ENCODE measurements at regions not wholly inside any gene's neighbourhood (a gene's known extent, or its start where the extent isn't known, plus 50 kb on each side); places are given as distances from the start of the nearest gene placed in this dataset.

DNA sequence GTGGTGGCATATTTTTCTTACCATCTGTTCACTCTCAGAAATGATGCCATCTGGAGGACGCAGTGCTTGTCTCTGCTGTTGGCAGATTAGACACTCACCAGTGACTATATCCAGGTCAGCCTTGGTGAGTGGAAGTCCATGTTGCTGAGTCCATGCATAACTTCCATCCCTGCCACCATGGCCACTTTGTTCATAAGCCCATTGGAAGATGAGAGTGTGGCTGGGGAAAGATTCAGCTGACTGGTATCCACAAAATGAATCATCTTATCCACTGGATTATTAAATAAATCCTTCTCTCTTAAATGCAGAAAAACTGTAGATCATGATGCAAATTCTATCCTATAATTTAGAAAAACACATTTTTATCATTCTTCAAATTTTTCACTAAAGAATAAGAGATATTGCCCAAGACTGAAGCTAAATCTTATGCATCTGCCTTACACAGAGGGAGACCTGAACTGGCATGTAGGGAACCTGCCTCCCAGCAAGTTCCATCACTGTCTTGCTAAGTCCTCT, 726.9 kb downstream of the TNS3 start:
- DNase-seq = no peak

DNA sequence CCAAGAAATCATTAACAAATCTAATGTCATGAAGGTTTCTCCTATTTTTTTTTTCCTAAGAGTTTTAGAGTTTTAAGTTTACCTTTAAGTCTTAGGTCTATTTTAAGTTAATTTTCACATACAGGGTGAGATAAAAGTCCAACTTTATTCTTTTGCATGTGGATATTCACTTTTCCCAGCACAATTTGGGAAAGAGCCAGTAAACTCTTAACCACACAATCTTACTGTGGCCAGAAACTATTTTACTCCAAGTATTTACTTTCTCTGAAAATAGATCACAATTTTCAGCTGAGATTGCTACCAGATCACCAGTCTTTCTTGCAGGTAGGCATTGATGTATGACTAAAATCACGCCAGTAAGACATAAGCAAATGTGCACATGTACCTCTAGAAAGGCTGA, 728.5 kb downstream of the TNS3 start:
- DNase-seq = no peak

DNA sequence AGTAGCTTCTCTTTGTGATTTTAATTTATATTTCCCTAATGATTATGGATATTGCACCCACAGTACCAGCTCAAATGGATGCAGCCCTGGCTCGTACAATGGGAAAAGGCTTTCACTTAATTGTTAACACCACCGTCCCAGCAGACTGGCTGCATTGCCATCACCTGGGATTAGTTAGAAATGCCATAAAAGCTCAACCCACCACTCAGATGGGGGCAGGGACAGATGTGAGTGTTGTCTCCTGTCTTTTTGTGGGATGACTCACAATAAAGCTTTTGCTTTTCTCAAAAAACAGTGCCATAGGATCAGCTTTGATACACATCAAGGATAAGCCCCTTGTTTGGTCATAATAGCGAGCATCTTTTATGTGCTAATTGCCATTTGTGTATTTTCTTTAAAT, 729.1 kb downstream of the TNS3 start:
- DNase-seq = no peak

DNA sequence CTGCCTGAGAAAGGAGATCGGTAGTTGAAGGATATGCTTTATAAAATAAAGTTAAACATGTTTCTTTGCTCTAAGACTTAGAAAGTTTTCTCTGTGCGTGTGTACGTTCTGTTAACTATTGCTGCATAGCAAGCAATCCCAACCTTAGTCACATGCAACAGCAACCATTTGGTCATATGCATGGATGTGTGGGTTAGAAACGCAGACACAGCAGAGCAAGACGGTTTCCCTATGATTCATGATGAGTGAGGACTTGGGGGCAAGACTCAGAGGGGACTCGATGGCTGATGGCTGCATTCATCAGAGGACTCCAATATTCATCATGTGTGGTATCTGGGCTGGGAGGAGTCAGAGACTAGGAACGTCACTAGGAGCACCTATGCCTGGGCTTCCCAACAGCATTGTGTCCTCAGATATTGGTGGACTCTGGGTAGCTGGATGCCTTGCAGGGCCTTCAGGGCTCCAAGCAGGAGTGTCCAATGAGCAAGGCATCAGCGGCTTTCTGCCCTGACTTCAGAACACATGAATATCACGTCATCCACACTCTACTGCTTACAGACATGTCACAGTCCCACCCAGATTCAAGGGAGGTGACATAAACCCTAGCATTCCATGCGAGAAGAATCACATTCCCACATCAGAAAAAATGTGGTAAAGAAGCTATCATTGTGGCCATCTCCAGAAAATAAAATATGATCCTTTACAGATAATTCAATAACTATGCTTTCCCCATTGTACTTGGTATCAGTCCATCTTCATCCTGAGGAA, 731.2 kb downstream of the TNS3 start:
- DNase-seq = no peak

DNA sequence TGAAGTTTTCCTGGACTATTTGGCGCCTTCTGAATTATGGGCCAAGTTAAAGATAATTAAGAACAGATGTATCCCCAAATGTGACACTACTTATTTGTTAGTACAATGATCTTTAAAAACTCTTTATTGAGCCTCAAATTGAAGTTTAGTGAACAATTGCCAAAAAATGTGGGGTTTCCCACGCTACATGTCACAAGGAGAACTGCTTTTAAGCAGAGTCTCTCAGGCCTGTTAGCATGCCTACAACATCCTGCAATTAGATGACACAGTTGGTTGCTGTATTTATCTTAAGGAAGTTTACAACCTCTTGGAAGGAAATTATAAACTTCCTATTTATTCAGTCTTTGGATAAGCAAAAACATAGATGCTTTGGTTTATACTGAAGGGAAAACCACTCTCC, 733.0 kb downstream of the TNS3 start:
- DNase-seq = no peak

DNA sequence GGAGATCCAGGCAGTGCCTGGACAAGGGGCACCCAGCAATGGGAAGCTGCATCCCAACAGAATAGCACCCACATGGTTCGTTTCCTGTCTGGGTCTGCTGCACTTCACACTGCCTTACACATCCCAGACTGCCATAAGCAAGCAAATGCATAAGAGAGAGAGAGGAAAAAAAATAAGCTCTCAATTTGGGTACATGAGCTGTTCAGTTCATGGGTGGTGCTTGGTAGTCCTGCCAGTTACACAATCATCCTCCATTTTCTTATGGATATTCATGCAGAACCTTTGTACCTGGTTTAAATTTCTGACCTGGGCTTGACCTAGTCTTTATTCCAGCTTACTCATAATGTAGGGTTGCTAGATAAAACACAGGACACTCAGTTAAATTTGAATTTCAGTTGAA, 733.6 kb downstream of the TNS3 start:
- no peak for DNase-seq

DNA sequence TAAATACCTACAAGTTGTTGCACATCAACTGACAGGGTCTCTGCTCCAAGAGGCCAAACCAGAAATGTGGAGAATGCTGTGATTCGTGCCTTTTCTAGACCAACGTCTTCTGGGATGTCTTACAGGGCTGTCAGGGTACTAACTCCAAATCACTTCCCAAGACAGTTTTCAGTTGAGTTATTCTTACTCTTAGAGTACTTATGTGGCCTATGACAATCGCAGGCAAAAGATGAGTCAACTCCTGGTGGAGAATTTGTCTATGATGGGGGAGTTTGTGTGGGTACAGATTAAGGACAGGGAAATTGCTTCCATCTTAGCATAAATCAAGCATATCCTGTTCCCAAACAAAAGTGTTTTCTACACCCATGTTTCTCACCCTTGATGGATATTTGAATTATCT, 734.8 kb downstream of the TNS3 start:
- no peak for DNase-seq

DNA sequence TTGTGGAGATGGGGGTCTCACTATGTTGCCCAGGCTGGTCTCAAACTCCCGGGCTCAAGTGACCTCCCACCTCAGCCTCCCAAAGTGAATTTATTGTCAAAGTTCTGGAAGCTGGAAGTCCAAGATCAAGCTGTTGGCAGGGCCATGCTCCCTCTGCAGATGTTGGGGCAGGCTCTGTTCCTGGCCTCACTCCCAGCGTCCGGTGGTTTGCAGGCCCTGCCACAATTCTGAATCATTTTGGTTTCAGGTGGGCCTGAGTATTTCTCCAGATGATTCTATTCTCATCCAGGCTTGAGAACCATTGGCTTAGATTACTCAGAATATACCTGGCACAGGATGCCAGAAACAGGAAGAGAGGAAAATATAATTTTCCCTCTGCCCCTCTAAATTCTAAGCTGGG, 737.4 kb downstream of the TNS3 start:
- DNase-seq = no peak

DNA sequence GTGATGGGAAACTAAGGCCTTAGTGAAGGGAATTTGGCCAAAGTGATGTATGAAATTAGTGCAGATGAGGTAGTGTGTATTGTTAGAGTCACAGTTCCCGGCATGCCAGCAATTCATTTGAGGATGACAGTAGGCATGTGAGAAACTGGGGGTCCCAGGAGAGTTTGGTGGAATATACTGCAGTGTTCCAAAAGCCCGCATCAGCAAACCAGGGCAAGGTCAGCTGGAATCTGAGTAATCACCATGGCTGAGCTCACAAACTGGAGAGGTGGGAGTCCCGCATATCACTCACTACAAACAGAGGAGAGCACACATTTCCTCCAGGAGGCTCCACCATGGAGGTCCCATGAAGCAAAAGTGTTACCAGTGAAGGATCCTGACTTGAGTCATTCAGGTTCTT, 740.7 kb downstream of the TNS3 start:
- DNase-seq = no peak

DNA sequence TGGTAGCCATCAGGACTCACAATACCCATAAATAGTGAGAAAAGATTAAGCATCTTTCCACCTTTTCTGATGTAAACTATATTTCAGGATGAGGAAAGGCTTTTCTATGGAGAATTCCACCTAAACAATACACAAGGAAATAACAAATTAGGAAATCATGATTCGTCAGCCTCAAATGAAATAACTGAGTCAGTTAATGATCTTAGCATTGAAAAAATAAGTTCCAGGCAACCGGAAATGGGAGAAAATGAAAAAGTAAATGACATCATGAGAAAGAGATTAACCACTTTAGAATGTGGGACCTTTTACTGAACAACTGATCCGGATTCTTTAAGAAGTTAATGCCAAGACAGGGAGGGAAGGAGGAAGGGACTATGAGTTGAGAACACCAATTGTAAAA, 742.3 kb downstream of the TNS3 start:
- no peak for DNase-seq

DNA sequence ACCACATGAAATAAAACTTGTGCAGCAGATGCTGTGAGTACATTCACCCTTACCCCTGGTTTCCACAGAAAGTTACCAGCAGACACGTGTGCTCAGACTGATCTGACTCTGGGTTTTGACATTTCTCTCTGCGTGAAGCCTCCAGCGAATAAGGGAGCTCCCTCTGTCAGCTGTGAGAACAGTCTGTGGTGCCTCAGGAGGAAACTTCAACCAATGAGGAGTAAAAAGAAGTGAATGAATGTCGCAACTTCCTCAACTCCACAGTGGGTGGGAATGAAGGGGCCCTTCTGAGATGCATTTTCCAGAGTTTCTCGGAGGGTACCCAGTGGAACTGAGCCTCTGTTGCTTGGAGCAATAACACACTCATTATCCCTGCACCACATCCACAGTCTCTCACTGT, 743.4 kb downstream of the TNS3 start:
- no peak for DNase-seq

DNA sequence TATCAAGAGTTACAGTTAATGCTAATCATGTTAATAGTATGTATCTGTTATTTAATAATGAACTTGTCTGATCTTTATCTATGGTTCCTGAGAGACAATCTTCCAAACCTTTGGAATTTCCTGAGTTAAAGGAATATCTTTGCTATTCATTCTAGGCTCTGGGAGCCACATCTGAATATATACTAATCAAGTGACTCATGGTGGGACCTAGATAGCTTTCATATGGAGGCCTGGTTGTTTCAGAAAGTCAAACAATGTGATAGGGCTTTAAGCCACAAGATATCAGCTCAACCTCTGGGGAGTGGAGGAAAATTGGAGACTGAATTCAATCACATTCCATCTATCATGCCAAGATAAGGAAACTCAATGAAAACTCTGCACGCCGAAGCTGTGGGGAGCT, 746.4 kb downstream of the TNS3 start:
- DNase-seq = no peak

DNA sequence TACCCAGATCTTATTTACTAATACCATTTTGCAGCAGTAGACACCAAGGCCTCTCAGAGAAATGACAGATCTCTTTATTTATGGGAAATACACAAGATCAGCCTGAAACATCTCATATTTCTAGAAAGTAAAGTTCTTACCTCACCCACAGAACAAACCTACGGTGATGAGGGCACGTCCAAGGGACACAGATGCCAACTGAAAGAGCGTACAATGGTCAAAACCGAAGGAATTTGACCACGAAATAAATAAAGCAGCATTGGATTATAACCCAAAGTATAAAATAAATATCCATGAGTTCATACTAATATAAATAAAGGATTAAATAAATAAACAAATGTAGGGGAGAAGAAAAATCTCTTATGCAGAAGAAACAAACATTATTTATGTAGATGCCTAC, 747.0 kb downstream of the TNS3 start:
- DNase-seq = no peak

DNA sequence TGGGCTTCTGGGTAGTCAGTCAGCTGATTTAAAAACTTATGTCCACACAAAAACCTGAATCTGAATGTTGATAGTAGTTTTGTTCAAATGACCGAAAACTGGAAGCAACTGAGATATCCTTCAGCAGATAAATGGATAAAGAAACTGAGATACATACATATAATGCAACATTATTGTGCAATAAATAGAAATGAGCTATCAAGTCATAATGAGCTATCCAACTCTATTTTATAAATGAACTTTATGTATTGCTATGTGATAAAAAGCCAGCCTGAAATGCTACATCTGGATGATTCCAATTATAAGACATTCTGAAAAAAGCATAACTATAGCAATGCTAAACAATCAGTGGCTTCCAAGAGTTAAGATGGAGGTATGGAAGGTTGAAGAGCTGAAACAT, 748.7 kb downstream of the TNS3 start:
- no peak for DNase-seq

DNA sequence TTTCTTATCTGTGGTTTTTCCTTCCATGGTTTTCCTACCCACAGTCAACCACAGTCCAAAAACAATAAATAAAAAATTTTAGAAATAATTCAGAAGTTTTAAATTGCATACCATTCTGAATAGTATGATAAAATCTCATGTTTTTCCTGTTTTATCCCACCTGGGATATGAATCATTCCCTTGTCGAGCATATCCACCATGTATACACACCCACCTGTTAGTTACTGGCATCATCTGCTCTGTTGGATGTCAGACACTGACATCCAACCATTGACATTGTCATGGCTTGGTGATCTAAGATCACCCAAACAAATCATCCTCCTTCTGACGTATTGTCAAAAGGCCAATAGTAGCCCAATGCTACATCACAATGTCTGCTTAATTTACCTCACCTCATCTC, 749.8 kb downstream of the TNS3 start:
- no peak for DNase-seq

DNA sequence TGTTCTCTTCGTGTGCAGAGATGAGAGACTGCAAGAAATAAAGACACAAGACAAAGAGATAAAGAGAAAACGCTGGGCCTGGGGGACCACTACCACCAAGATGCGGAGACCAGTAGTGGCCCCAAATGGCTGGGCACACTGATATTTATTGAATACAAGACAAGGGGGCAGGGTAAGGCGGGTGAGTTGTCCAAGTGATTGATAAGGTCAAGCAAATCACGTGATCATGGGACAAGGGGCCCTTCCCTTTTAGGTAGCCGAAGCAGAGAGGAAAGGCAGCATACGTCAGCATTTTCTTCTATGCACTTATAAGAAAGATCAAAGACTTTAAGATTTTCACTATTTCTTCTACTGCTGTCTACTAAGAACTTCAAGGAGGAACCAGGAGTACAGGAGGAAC, 762.1 kb downstream of the TNS3 start:
- no peak for DNase-seq

DNA sequence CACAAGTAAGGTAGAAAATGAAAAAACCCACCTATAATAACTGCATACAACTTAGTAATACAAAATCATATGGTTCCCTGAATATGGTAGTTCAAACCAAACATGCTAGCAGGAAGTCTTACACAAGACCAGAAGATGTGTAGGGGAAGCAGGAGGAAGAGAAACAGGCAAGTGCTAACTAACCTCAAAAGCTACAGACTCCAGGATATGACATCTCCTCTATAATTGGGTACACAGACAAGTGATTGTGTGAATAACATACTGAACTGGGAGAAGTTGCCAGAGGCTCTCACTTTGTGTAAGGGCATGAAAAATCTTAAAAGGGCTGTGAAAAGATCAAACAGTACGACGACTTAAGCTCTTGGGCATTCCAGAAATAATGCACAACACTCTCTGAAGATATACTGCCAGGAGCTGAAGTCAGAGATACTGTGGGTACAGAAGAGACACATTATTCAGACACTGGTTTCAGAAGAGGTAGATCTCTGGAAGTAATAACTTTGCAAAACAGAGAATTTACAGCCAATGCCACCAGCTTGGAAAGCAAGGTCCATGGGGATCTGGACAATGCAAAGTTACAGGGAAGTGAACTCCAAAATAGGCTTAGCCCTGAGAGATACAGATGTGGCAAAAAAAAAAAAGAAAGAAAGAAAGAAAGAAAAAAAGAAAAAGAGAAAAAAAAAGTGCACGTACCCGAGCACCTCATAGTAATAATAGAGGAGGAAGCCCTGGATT, 767.2 kb downstream of the TNS3 start:
- DNase-seq = no peak

DNA sequence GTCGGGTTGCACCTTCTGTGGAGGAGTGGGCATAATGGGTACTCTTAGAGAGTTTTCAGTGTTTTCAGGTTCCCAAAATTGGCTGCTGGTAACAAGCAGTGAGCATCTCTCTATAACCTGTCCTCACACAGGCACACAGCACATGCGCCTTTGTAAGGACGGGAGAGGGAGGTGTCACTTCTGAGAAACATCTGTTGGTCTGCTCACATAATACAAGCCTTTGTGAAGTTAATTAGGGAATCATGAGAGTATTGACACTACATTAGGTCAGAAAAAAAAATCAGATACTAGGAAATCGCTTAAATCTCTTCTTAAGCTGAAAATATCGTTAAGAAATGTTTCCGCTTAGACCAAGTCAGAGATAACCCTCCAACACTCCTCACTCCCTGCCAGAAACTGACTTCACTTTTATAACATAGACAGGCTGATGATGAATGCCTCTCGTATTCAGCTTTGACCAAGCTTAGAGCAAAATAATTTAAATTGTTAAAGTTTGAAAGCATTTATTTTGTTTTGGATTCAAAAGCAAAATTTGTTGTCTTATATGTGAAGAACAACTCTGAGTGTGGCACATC, 769.7 kb downstream of the TNS3 start:
- no peak for DNase-seq

DNA sequence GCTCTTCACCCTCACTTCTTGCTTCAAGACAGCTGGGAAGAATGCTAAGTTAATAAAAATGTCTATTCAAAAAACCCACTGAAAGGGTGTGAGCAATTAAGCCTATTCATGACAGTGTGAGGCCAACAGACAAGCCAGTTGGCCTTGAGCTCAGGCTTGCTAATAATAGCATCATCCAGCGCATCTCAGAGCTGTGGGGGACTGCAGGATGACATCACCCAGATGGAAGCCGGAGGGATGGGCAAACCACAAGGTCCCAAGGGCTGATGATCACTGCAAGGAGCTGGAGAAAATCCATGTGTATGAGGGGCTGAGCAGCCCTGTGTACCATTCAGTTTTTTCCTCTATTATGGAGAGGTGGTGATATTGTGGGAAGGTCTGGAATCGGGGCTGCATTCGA, 770.4 kb downstream of the TNS3 start:
- DNase-seq = no peak

DNA sequence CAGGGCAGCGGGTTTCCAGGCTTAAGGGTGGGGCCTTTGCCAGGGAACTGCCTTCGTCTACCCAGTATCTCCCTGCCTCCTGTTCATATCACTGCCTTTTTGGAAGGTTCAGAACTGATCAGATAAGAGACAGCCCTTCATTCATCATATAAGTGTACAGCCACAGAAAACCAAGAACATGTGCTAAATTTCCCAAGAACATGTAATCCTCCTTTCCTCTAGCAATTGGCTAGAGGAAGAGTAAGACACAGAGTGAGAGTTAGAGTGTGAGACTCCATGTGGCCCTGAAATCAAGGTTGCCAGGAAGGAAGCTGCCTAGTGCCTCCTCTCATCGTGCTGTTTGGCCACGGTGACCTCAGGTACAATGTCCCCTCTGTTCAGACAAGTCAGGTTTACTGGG, 770.9 kb downstream of the TNS3 start:
- no peak for DNase-seq

DNA sequence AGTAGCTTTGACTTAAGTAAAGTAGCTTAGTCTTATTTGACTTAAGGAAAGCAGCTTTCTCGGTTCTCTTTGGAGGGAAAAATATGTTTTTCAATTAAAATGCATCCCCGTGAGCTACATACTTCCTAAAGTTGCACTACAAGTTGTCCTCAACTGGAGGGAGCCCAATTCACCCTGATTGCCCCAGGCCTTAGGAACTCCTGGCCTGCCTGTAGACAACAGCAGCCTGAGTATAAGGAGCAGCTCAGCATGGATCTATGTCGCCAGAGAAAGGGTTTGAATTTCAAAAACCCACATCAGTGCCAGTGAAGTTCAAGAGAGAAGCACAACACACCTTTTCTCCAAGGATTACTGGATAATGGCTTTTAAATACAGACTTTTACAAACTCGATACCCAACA, 772.0 kb downstream of the TNS3 start:
- no peak for DNase-seq

DNA sequence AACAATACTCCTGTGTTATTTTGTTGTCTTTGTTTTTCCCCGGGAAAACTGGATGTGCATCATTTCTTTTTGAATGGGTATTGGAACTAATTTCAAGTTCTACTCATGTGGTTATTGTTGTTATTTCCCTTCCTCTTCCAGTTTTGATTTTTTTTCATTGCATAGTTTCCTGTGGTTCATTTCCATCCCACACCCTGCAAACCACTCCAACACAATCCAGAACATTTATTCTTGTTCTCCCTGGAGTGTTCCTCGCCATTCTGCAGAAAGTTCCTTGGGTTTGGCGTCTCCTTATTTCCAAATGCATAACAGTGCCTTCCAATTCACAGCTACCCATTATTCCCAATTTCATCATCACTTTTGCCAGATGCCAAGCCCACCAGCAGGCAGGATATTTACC, 775.1 kb downstream of the TNS3 start:
- DNase-seq = no peak

DNA sequence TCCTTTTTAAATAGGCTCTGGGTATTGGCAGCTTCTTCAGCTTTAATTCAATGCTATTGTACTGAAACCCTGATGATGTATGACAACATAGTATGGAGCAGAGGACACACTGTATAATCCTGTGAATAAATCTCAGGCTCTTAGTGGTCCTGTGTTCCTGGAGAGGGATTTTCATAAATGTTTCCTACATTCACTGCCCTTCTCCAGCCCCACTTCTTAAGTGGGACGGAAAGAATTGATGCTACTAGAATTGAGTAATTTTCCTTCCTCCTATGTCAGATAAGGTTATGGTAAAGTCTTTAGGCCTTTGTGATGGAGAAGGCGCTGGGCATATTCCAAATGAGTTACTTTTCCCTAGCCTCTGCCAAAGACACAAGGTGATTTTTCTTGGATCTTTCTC, 779.4 kb downstream of the TNS3 start:
- DNase-seq = no peak

DNA sequence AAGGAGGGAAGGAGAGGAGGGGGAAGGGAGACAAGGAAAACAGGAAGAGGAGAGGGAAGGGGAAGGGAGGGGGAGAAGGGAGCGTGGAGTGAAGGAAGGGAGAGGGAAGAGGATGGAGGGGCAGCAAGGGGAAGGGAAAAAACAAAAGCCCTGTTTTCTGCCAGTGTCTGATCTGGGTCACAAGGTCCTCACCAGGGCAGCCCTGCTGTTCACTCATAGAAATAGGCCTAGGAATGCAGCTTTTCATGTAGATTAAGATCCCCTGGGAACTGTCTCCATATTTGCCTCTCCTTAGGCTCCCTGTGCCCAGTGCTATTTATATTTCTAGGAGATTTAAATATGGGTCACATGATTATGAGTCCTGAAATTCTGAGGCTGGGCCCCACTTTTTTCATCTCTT, 790.7 kb downstream of the TNS3 start:
- no peak for DNase-seq
